Bronchial epithelial cell (primary cell): ENCODE measurements at regions not wholly inside any gene's neighbourhood (a gene's known extent, or its start where the extent isn't known, plus 50 kb on each side); places are given as distances from the start of the nearest gene placed in this dataset.
"Not testable (repeated sequence)": the region's sequence is repeated elsewhere in the genome, so short reads cannot be mapped to it uniquely, and the experiment has no call there.

Source experiments
- DNase-seq: peaks from one replicate; pipeline ENCODE4 v3.0.0-alpha.2; 2010; ENCODE audit warnings: low read depth
- FAIRE-seq: peaks from 2 replicates; lab custom pipeline; 2011; peaks lifted over from hg19 to GRCh38; lab: Jason Lieb, UNC
- H3K27me3 ChIP-seq: 2 replicates; pipeline ENCODE4 v1.5.1; 2011; ENCODE audit warnings: low read length; ENCODE audit not compliant: control insufficient read depth, insufficient read depth
- H3K36me3 ChIP-seq: 2 replicates; pipeline ENCODE4 v1.5.1; 2011; ENCODE audit warnings: low read length; ENCODE audit not compliant: control insufficient read depth, insufficient read depth
- H3K4me3 ChIP-seq: 2 replicates; pipeline ENCODE4 v1.5.1; 2011; ENCODE audit warnings: mild to moderate bottlenecking, low read depth, low read length, control low read depth
- TF ChIP-seq, protein P1 (sequence below): IDR thresholded peaks from 2 replicates; pipeline ENCODE4 v1.5.1; 2011; ENCODE audit warnings: mild to moderate bottlenecking, moderate library complexity, low read length, control low read depth, inconsistent platforms; ENCODE audit not compliant: insufficient read depth, severe bottlenecking

DNA sequence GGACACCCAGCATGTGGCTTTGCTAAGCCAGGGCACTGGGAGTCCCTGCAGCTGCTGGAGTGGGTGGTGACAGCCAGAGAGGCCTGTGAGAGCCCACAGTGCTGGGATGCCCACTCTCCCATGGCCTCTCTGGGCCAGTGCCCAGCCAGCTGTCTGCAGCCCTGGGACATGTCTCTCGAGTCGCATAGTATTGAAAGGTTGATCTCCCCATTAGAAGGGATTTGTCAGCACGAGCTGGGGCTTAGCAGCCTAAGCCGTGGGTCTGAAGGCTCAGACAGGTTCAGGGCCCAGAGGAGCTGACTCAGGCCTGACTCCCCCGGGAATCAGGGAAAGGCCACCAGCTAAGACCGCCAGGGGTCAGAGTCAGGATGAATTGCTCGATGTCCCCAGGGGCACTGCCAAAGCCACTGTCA is 53.5 kb downstream of the FOXD2 start:
- H3K4me3 ChIP-seq = no peak overlapping the region
- FAIRE-seq = no peak
- TF ChIP-seq, protein P1, sequence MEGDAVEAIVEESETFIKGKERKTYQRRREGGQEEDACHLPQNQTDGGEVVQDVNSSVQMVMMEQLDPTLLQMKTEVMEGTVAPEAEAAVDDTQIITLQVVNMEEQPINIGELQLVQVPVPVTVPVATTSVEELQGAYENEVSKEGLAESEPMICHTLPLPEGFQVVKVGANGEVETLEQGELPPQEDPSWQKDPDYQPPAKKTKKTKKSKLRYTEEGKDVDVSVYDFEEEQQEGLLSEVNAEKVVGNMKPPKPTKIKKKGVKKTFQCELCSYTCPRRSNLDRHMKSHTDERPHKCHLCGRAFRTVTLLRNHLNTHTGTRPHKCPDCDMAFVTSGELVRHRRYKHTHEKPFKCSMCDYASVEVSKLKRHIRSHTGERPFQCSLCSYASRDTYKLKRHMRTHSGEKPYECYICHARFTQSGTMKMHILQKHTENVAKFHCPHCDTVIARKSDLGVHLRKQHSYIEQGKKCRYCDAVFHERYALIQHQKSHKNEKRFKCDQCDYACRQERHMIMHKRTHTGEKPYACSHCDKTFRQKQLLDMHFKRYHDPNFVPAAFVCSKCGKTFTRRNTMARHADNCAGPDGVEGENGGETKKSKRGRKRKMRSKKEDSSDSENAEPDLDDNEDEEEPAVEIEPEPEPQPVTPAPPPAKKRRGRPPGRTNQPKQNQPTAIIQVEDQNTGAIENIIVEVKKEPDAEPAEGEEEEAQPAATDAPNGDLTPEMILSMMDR = no peak
- no peaks in the 10 kb centered on the region for H3K36me3 ChIP-seq
- no peak for DNase-seq
- peaks cover 2% of the 10 kb centered on the region for H3K27me3 ChIP-seq

DNA sequence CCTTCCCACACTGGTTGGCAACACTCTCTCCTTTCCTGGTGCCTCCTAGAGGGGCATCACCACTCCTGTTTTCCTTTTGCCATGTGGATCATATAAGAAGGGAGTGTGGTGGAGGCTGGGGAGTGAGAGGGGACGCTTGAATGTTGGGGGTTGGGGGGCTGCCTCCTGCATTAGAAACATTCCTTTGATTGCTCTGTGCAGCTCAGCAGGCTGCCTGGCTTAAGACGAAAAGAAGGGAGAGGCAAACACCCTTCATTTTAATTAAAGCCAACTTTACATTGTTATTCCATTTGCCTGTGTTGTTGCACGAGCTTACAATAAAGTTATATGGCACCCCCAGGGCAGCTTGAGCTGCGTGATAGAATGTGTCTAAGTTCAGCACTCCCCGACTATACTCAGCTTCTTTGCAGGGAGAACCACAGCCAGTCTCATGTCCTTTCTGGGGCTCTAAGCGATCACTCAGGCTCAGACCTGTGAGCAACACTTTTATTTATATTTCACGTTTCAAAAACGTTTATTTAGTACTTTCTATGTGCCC is 57.4 kb downstream of the FOXD2 start:
- no peaks in the 10 kb centered on the region for H3K27me3 ChIP-seq
- H3K36me3 ChIP-seq = no peaks in the 10 kb centered on the region
- no peak for DNase-seq
- TF ChIP-seq, protein P1 = no peak
- H3K4me3 ChIP-seq = no peak overlapping the region
- no peak for FAIRE-seq

DNA sequence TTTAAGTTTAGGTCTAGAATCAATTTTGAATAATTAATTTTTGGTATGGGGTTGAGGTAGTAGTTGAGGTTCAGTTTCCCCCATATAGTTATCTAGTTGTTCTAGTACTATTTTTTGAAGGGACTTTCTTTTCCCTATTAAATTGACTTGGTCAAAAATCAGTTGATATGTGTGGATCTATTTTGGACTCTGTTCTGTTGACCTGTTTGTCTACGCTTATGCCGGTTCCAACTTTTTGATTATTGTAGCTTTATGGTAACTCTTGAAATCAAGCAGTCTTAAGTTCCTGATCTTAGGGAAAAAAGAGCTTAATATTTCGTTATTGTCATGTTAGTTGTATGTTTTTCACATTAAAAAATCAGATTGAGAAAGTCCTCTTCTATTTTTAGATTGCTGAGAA is 60.7 kb downstream of the FOXD2 start:
- H3K4me3 ChIP-seq = no peak overlapping the region
- TF ChIP-seq, protein P1 = no peak
- DNase-seq (no peak), FAIRE-seq (no peak)
- no peaks in the 10 kb centered on the region for H3K27me3 ChIP-seq
- no peaks in the 10 kb centered on the region for H3K36me3 ChIP-seq

DNA sequence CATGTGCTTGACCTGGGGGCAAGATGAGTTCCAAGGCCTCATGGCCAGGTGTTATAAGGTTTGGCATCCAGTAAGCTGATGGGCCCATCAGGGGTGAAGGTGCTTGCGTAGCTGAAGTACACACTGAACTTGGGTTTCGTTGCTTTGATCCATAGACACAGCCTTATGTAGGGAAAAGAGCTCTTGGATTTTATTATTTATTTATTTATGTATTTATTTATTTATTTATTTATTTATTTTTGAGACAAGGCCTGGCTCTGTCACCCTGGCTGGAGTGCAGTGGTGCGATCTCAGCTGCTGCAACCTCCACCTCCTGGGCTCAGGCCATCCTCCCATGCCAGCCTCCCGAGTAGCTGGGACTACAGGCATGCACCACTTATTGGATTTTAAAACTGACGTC is 63.2 kb downstream of the FOXD2 start:
- FAIRE-seq = no peak
- Histone ChIP-seq H3K27me3 (no peaks in the 10 kb centered on the region), H3K36me3 (no peaks in the 10 kb centered on the region), H3K4me3 (no peak overlapping the region)
- TF ChIP-seq, protein P1 = no peak
- DNase-seq = no peak

- Histone ChIP-seq H3K27me3 (peaks cover 7% of the 10 kb centered on the region), H3K36me3 (no peaks in the 10 kb centered on the region), H3K4me3 (no peak overlapping the region)
- TF ChIP-seq, protein P1 = no peak
- no peak for DNase-seq
- no peak for FAIRE-seq
These were observed 65.0 kb downstream of the FOXD2 start for GRCh38 chr1:47502746-47503370.

GRCh38 chr1:47504840-47505239 is 67.0 kb downstream of the FOXD2 start:
- H3K36me3 ChIP-seq, DNase-seq, FAIRE-seq, H3K4me3 ChIP-seq: not testable (repeated sequence)
- peaks cover 21% of the 10 kb centered on the region for H3K27me3 ChIP-seq
